SK-N-SH treated with all-trans-retinoic acid at 6 μM for 48 hours (cell line): ENCODE measurements at regions not wholly inside any gene's neighbourhood (a gene's known extent, or its start where the extent isn't known, plus 50 kb on each side); places are given as distances from the start of the nearest gene placed in this dataset.

Experiments
- ARNTL ChIP-seq: fragments of 450-650 bp; formaldehyde crosslinking; IDR thresholded peaks from 2 replicates; pipeline ENCODE4 v1.5.0; 2020; ENCODE audit warnings: low read depth, mild to moderate bottlenecking, moderate library complexity, borderline replicate concordance
- CSDC2 ChIP-seq: fragments of 250-450 bp; sonication (Bioruptor Pico); IDR thresholded peaks from 2 replicates; pipeline ENCODE4 v1.5.0; 2020; ENCODE audit warnings: mild to moderate bottlenecking, moderate library complexity
- PPARA ChIP-seq: fragments of 250-450 bp; sonication (Bioruptor Pico); IDR thresholded peaks from 2 replicates; pipeline ENCODE4 v1.5.0; 2020; ENCODE audit warnings: mild to moderate bottlenecking, borderline replicate concordance
- ZFP3 ChIP-seq: fragments of 250-450 bp; sonication (Bioruptor Pico); IDR thresholded peaks from 2 replicates; pipeline ENCODE4 v1.5.0; 2020; ENCODE audit warnings: mild to moderate bottlenecking, moderate library complexity
- ZNF70 ChIP-seq: fragments of 450-650 bp; formaldehyde crosslinking; IDR thresholded peaks from 2 replicates; pipeline ENCODE4 v1.5.0; 2020; ENCODE audit warnings: mild to moderate bottlenecking, moderate library complexity

GRCh38 chr14:30058401-30058800, 130.8 kb upstream of the PRKD1 start:
- no peak for TF ChIP-seq PPARA (CRISPR knock-in tag)
- TF ChIP-seq ZNF70 (CRISPR knock-in tag): no peak
- no peak for TF ChIP-seq CSDC2 (CRISPR knock-in tag)
- no peak for TF ChIP-seq ARNTL (CRISPR knock-in tag)
- no peak for TF ChIP-seq ZFP3 (CRISPR knock-in tag)
